Eye (tissue), 1 donor: ENCODE measurements at regions not wholly inside any gene's neighbourhood (a gene's known extent, or its start where the extent isn't known, plus 50 kb on each side); places are given as distances from the start of the nearest gene placed in this dataset.
"Not testable (repeated sequence)": the region's sequence is repeated elsewhere in the genome, so short reads cannot be mapped to it uniquely, and the experiment has no call there.

Experiments
- DNase-seq: peaks from one replicate; pipeline ENCODE4 v3.0.0-alpha.2; 2015

GRCh38 chr14:25546826-25547225 is 496.9 kb upstream of the STXBP6 start:
- no peak for DNase-seq

DNA sequence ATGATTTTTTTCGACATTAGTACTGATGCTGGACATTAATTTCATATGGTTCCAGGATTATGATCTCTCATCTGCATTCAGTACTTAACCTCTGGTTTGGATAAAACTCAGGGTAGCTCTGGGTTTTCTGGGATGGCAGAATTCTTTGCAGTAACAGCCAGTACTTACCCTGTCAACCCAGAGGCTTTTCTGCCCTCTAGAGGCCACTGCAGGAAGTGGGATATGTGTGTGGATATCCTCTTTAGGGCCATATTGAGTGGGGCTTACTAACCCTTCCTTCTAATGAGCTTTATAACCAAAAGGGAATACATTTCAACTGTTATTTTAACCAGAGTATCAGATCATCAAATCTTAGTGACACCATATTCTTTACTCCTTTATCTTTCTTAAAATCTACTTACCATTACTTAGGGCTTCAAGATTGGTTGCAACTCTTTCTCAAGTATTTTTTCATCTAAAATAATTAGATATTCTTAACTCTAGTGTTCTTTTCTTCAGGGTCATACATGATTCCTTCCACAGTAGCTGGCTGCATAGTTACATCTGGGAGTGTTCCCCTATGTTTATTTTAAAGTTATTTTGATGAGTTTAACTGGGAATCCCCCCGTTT is 488.0 kb upstream of the STXBP6 start:
- DNase-seq: no peak

DNA sequence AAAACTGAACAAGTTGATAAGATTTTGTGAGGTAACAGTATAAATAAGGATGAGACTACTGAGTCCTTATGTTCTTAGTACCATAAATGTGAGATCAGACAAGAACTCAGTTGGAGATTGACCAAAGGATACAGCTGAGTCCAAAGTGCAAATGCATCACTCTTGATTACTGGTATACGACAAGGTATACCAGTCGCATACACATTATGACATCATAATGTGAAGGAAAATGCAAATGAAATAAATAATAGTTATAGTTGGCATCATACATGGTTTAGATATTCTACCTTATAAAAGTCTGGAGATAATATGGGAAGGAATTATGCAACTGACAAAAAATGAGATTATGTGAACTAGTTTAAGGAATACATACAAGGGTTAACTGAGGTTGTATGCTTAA is 476.3 kb upstream of the STXBP6 start:
- DNase-seq: no peak

GRCh38 chr14:25522926-25523325 is 473.0 kb upstream of the STXBP6 start:
- no peak for DNase-seq

DNA sequence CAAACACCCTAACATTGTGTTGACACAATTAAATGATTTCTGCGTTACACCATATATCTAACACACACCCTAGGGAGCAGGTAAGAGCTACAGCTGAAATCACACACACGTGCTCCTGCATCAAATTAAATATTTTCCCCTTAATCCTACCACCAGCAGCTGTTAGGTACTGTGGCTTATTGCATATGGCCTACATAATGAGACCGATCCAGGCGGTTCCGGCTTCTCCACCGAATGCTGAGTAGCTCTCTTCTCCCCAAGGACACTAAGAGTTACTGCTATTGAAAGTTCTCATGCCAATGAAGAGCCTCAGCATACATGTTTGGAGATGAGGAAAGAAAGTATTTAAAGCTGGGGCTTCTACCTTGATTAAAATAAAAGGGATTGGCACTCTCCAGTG is 472.2 kb upstream of the STXBP6 start:
- DNase-seq: peak; percentile 39

DNA sequence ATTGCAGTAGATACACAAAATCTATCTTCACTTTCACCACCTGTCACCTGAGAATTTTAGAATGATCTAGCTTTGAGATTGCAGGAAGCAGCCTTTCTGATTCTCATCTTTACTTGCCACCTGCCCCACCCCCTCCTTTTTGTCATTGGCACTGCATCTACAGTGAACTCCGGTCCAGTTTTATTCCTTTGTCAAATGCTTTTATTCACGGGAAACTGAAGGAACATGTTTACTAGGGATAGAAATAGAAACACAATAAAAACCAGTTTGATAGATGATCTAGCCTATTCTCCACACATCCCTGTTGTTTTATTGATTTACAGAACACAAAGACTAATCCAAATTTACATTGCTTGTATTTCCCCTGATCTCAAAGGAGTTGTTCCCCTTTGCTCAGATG is 471.7 kb upstream of the STXBP6 start:
- DNase-seq: peak; percentile 44

GRCh38 chr14:25520821-25521220 is 470.9 kb upstream of the STXBP6 start:
- DNase-seq: no peak

DNA sequence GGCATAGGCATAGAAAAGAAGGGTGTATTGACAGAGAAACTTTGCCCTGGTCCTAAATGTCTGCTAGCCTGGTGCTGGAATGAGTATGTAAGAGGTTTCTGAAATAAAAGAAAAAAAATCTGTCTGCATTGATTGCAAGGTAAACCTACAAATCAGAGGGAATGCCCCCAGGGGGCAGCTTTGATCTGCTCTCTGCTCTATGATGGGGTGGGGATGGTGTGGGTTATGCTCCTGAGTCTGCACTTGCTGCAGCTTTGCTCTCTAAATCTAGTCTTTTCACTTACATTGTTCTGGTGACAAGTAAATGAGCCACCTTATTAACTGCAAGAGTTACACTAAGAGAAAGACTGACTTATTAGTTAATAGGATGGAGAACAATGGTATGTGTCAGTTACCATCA is 468.4 kb upstream of the STXBP6 start:
- DNase-seq: peak; percentile 25

DNA sequence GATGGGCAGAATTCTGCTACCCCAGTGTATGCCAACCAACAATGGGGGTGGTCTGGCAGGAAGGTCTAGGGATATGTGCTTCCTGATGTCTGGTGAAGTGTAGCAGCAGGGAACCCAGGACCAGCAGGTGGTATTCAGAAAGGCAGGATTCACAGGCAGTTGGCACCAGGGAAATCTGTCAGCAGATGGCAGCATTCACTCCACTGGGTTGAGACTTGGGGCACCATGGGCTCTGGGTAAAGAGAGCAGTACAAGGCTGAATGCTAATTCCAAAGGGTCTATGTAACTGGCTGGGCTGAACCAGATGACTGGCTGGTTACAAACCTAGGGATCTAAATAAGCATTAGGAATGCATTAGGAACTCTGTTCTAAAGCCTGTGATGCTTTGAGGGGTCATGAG is 466.9 kb upstream of the STXBP6 start:
- DNase-seq: no peak

DNA sequence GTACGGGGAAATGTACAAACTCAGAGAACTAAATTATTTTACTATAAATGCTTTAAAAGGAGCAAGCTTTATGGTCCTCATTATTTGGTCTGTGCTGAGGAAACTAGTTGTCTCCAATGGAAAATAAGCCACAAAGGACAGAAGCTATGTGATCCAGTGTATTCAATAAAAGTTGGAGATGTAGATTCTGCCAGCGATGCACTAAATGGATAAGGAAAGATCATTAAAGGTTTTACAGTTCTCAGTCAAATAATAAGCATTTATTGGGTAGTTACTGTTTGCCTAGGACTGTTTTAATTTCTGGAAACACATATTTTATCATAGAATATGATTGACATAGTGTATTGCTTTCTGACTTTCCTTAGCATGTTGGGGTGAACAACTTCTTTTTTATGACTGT is 458.9 kb upstream of the STXBP6 start:
- no peak for DNase-seq

- no peak for DNase-seq
Measured at GRCh38 chr14:25501749-25502148, 451.8 kb upstream of the STXBP6 start.

DNA sequence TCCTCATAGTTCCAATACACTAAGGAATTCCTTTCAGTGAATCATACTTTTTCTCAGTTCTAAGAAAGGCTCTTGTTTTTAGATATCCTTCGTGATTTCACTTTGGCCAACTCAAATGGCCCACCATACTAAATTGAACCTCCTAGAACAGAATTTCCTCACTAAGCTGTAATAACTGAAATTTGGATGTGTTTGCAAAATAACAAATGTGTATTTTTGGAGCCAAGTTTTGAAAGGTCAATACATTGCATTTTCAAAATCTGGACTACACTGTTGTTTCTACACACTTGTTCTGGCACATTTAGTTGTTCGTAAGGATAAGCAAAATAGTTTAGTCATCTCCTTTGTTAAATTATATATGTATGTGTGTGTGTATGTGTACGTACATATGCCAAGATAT is 439.0 kb upstream of the STXBP6 start:
- DNase-seq: no peak

DNA sequence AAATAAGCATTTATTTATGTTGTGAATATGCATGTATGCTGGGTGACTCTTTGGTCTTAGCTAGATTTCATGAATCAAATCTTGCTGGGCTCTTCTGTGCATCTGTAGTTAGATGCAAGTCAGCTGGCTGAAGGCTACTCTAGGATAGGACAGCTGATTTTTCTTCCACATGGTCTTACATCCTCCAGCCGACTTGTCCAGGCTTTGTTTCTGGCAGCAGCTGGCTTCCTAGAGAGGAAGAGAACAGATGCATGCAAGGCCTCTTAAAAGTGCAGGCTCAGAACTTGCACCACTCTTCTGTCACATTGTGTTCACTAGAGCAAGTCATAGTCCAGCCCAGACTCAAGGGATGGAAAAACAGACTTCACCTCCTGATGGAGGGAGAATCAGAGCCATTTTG is 435.4 kb upstream of the STXBP6 start:
- DNase-seq: peak; percentile 28

GRCh38 chr14:25484906-25485305 is 435.0 kb upstream of the STXBP6 start:
- peak; percentile 14 for DNase-seq

- DNase-seq: peak; percentile 50
Measured at GRCh38 chr14:25484235-25484634, 434.3 kb upstream of the STXBP6 start.

DNA sequence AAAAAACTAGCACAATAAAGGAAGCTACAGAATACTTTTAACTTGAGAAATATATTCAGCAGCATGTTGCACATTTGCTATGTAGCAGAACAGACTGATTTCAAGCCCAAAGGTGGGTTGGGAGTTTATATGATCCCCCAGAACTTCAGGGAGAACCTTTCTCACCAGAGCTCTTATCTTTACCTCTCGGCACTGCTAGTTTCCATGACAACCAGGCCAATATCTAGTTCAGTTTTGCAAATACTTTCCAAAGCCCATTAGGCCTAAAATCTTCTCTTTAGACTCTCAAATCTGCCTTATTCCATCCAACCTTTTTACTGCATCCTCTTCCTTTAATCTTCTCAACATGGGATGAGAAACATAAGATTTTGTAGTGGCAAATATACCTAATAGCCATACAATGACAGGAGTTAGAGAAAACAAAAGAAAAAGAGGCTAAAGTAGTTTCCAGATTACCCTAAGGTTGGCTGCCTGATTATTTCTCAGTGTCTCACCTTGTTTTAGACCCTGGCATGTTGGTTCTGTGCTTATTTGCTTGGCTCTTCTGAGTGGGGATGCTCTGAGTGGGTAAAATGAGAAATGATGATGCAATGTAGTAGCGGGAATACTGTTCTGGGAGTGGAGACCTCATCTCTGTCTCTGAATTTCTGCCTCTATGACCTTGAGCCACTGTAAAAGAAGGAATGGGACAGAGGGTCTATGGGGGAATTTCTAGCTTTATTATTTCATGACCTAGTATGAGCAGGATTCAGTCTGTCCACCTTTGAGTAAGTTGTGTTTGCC is 427.6 kb upstream of the STXBP6 start:
- DNase-seq: no peak

DNA sequence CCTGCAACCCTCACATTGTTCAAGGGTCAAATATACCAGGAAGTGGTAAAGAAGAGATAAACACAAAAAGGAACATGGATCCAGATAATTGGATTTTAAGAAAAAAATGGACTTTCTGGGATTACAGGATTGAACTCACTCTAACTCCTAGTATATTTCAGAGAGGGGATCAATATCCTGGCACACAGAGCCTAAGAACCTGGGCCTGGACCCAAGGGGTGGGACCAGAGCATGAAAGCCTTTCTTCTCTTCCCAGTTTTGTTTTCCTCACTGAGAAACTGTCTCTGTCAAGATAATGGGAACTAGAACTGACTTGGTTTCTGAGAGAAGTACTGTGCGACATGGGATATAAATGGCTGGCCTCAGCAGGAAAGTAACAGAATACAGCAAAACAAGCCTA is 422.8 kb upstream of the STXBP6 start:
- no peak for DNase-seq

DNA sequence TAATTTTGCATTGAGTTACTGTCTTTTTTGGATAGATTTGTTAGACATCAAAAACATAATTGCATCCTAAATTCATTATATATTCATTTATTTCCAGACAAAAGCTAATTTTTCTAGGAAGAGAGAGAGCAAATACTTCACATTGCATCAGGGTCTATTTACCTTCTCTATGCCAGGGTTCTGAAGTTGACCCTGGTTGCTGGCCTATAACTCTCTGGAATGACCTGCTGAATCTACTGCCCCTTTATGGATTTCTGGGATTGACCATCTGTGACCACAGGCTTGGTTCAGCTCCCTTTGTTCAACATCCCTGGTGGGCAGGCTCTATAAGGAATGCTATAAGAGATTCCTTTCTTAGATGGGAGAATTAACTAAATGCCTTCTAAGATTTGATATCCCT is 414.8 kb upstream of the STXBP6 start:
- no peak for DNase-seq

DNA sequence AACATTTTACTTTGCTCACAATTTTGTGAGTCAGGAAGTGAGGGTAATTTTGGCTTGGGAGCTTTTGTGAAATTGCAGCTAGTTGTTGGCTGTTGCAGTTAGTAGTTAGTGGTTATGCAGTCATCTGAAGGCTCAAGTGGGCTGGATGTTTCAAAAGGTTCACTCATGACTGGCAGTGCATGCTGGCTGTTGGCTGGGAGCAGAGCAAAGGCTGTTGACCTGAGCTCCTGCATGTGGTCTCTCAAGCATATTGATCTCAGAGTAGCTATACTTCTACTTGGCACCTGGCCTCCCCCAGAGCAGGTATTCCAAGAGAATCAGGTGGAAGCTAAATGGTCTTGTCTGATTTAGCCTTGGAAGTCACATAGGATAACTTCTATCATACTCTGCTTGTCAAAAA is 414.1 kb upstream of the STXBP6 start:
- DNase-seq: no peak

DNA sequence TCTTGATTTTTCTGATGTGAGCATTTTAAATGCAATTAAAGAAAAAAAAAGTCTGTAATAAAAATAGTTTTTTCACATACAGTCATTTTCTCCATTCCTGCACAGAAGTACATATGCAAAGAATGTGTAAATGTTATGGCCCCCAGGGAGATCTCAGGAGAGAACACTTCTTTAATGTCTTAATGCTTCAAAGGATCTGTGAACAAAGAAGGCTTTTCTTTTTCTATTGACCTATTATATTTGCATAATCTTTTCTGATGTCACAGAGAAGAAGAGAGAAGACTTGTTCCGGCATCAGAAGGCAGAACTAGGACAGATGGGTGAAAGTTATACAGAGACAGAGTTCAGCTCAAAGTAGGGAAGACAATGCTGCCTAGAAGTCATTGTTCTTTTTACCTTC is 413.5 kb upstream of the STXBP6 start:
- DNase-seq: peak; percentile 30

DNA sequence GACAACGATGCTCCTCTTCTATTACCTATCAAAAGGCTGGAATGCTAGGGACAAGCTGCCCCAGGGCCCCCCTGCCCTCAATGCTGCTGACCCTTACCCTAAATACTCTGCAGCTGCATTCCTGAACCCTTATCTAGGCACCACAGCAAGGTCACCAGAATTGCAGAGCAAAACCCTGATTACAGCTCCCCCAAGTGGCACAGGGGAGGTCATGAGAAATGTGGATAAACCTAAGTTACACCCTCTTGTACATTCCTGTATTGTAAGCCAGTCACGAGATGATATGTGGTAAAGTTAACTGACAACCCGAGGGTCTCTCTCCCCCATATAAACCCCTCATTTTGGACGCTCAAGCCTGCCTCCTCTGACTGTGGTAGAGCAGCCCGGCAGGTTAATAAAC is 411.8 kb upstream of the STXBP6 start:
- no peak for DNase-seq

DNA sequence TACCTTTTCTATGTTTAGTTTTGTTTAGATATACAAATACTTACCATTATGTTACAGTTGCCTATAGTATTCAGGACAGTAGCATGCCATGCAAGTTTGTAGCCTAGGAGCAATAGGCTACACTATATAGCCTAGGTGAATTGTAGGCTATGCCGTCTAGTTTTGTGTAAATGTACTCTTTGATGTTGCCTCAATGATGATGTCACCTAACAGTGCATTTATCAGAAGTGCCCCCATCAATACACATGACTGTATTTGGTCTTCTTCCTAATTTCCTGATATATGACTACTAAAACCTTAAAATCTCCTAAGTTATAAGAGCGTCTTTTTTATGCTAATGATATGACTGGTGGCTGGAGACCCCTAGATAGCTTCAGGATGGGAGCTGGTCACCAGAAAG is 394.4 kb upstream of the STXBP6 start:
- no peak for DNase-seq

DNA sequence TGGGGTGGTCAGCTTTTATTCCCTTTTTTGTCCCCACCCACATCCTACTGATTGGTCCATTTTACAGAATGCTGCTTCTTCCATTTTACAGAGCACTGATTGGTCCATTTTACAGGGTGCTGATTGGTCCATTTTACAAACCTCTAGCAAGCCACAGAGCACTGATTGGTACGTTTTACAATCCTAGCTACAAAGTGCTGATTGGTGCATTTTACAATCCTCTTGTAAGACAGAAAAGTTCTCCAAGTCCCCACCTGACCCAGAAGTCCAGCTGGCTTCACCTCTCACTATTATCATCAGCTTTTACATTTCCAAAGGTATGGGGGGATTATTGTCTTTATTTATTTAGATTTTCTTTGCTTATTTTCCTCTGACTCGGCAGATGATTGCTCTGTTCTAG is 390.4 kb upstream of the STXBP6 start:
- not testable (repeated sequence) for DNase-seq

DNA sequence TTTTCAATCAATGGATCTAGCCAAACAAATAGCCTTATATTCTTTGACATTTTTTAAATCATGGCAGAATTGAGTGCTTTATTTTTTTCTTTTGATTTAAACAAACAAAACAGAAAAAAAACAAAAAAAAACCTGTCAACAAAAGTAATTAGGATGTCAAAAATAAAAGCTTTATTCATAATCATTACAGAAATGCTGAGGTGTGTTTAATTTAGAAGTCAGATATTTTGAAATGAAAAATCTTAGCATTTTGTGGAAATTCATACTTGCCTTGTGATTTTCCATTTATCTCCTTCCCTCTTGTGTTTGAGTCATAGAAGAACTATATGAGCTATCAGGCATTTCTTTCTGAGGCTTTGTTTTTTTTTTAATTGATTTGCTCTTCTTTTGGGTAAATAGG is 387.0 kb upstream of the STXBP6 start:
- DNase-seq: no peak

DNA sequence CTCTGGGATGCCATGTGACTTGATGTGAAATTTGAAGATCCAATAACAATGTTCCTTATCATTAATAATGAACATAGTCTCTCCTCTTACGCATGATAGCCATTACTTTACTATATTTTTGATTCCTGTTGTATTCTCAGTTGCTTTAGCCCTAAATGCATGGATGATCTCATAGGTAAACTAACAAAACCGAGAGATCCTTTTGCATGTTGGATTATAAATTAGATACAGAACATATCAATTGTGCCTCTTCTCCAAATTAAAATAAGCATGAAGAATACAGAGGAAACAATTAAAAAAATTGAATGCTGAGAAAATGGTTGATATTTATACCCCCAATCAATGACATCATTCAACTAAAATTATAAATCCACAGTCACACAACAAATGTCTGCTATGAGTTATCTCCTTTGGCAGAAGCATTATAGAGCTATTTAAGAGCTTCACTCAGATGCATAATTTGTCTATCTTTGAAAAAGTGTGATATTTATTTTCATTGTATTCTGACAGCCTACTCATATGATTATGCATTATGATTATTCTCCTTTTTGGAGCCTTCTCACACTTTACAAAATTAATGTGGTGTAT is 386.4 kb upstream of the STXBP6 start:
- no peak for DNase-seq
